Loucy (cell line): ENCODE measurements at regions not wholly inside any gene's neighbourhood (a gene's known extent, or its start where the extent isn't known, plus 50 kb on each side); places are given as distances from the start of the nearest gene placed in this dataset.

Source experiments
- EZH2phosphoT487 ChIP-seq: fragments of 200-600 bp; IDR thresholded peaks from 2 replicates; pipeline ENCODE4 v1.6.1; 2018; ENCODE audit warnings: antibody characterized with exemption, mild to moderate bottlenecking, moderate library complexity, borderline replicate concordance
- TF ChIP-seq, protein P1 (sequence below): fragments of 200-600 bp; sonication (generic); conservative IDR thresholded peaks from 2 replicates; pipeline ENCODE4 v1.5.1; 2014; ENCODE audit warnings: mild to moderate bottlenecking, antibody characterized with exemption, low read length

GRCh38 chr6:48475275-48475674 is 364.3 kb upstream of the PTCHD4 start:
- TF ChIP-seq, protein P1, sequence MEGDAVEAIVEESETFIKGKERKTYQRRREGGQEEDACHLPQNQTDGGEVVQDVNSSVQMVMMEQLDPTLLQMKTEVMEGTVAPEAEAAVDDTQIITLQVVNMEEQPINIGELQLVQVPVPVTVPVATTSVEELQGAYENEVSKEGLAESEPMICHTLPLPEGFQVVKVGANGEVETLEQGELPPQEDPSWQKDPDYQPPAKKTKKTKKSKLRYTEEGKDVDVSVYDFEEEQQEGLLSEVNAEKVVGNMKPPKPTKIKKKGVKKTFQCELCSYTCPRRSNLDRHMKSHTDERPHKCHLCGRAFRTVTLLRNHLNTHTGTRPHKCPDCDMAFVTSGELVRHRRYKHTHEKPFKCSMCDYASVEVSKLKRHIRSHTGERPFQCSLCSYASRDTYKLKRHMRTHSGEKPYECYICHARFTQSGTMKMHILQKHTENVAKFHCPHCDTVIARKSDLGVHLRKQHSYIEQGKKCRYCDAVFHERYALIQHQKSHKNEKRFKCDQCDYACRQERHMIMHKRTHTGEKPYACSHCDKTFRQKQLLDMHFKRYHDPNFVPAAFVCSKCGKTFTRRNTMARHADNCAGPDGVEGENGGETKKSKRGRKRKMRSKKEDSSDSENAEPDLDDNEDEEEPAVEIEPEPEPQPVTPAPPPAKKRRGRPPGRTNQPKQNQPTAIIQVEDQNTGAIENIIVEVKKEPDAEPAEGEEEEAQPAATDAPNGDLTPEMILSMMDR, result no peak
- no peak for TF ChIP-seq EZH2phosphoT487
